Testis (tissue), 2 donors: ENCODE measurements at regions not wholly inside any gene's neighbourhood (a gene's known extent, or its start where the extent isn't known, plus 50 kb on each side); places are given as distances from the start of the nearest gene placed in this dataset.

Source experiments
- CTCF ChIP-seq, 3 experiments: fragments of 450-650 bp in 2 of 3; fragments of 200-600 bp in 1 of 3; sonication (generic) in 1 of 3; IDR thresholded peaks; one replicate each; pipeline ENCODE4 v1.5.1; 2016 to 2019; ENCODE audit warnings: antibody characterized with exemption in 3 of 3, mild to moderate bottlenecking in 2 of 3, moderate library complexity in 1 of 3
- POLR2A ChIP-seq: fragments of 450-650 bp; IDR thresholded peaks from one replicate; pipeline ENCODE4 v1.6.1; 2017; ENCODE audit warnings: antibody characterized with exemption, mild to moderate bottlenecking, moderate library complexity

GRCh38 chr6:155782320-155782731 is 326.7 kb upstream of the NOX3 start:
- no peak for TF ChIP-seq CTCF (IDR thresholded peaks at IDR 0.05)
- no peak for TF ChIP-seq POLR2A
